Stimulated activated CD4-positive, alpha-beta T cell treated with anti-CD3 and anti-CD28 coated beads, Interleukin-1b, Interleukin-23, amount 100 ng/mL, for 4 hours (primary cell): ENCODE measurements at regions not wholly inside any gene's neighbourhood (a gene's known extent, or its start where the extent isn't known, plus 50 kb on each side); places are given as distances from the start of the nearest gene placed in this dataset.

Experiments
- DNase-seq, 2 donors: peaks; one replicate each; pipeline ENCODE4 v3.0.0-alpha.2; 2020; ENCODE audit warnings: low read depth in 2 of 2

- no peak for DNase-seq
Measured at GRCh38 chr4:14241574-14241973, 614.0 kb upstream of the BOD1L1 start.

- DNase-seq, result no peak
Measured at GRCh38 chr4:14247767-14248166, 620.2 kb upstream of the BOD1L1 start.

GRCh38 chr4:14249226-14249625 lies 621.7 kb upstream of the BOD1L1 start:
- no peak for DNase-seq

- peak in 1 of 2 donors; percentile 2 for DNase-seq
Measured at GRCh38 chr4:14254252-14254651, 626.7 kb upstream of the BOD1L1 start.

GRCh38 chr4:14254926-14255325 lies 627.4 kb upstream of the BOD1L1 start:
- no peak for DNase-seq

GRCh38 chr4:14257903-14258302 lies 630.4 kb upstream of the BOD1L1 start:
- no peak for DNase-seq

GRCh38 chr4:14259936-14260335 lies 632.4 kb upstream of the BOD1L1 start:
- no peak for DNase-seq

- no peak for DNase-seq
Measured at GRCh38 chr4:14260591-14260990, 633.1 kb upstream of the BOD1L1 start.

- no peak for DNase-seq
Measured at GRCh38 chr4:14262221-14262620, 634.7 kb upstream of the BOD1L1 start.

GRCh38 chr4:14264437-14264836 lies 636.9 kb upstream of the BOD1L1 start:
- no peak for DNase-seq

GRCh38 chr4:14265651-14266050 lies 638.1 kb upstream of the BOD1L1 start:
- no peak for DNase-seq

GRCh38 chr4:14267373-14268060 lies 640.0 kb upstream of the BOD1L1 start:
- DNase-seq, result no peak

GRCh38 chr4:14269824-14270223 lies 642.3 kb upstream of the BOD1L1 start:
- DNase-seq, result no peak

GRCh38 chr4:14272206-14272605 lies 644.7 kb upstream of the BOD1L1 start:
- DNase-seq, result no peak

- no peak for DNase-seq
Measured at GRCh38 chr4:14277505-14277904, 650.0 kb upstream of the BOD1L1 start.

GRCh38 chr4:14280567-14280966 lies 653.0 kb upstream of the BOD1L1 start:
- no peak for DNase-seq

GRCh38 chr4:14284578-14284977 lies 657.1 kb upstream of the BOD1L1 start:
- DNase-seq, result no peak

GRCh38 chr4:14289708-14290107 lies 662.2 kb upstream of the BOD1L1 start:
- DNase-seq, result no peak

GRCh38 chr4:14293582-14293981 lies 666.1 kb upstream of the BOD1L1 start:
- no peak for DNase-seq

GRCh38 chr4:14294611-14295010 lies 667.1 kb upstream of the BOD1L1 start:
- no peak for DNase-seq

GRCh38 chr4:14299166-14299565 lies 671.6 kb upstream of the BOD1L1 start:
- no peak for DNase-seq

- no peak for DNase-seq
Measured at GRCh38 chr4:14302021-14302420, 674.5 kb upstream of the BOD1L1 start.

- no peak for DNase-seq
Measured at GRCh38 chr4:14303856-14304255, 676.3 kb upstream of the BOD1L1 start.

GRCh38 chr4:14308229-14308651 lies 680.7 kb upstream of the BOD1L1 start:
- DNase-seq, result no peak
